Trophoblast cell (in vitro differentiated cells and primary cell): ENCODE measurements at regions not wholly inside any gene's neighbourhood (a gene's known extent, or its start where the extent isn't known, plus 50 kb on each side); places are given as distances from the start of the nearest gene placed in this dataset.

ENCODE experiments used
- DNase-seq, 2 donors: peaks; one replicate each; pipeline ENCODE4 v3.0.0-alpha.2; 2016
- H2AFZ ChIP-seq: 2 replicates; pipeline ENCODE4 v1.6.1; 2013; ENCODE audit warnings: low read length, moderate library complexity, mild to moderate bottlenecking; ENCODE audit not compliant: insufficient read depth, poor library complexity
- H2AK5ac ChIP-seq: 2 replicates; pipeline ENCODE4 v1.6.1; 2013; ENCODE audit warnings: mild to moderate bottlenecking, low read length
- H2BK120ac ChIP-seq: 2 replicates; pipeline ENCODE4 v1.6.1; 2013; ENCODE audit warnings: low read length, mild to moderate bottlenecking, moderate library complexity; ENCODE audit not compliant: insufficient read depth, poor library complexity
- H2BK12ac ChIP-seq: 2 replicates; pipeline ENCODE4 v1.6.1; 2013; ENCODE audit warnings: mild to moderate bottlenecking, low read length, moderate library complexity
- H2BK5ac ChIP-seq: 2 replicates; pipeline ENCODE4 v1.6.1; 2013; ENCODE audit warnings: low read length, low read depth, moderate library complexity, mild to moderate bottlenecking; ENCODE audit not compliant: poor library complexity
- H3K14ac ChIP-seq: 2 replicates; pipeline ENCODE4 v1.6.1; 2013; ENCODE audit warnings: mild to moderate bottlenecking, low read length
- H3K18ac ChIP-seq: 2 replicates; pipeline ENCODE4 v1.6.1; 2013; ENCODE audit warnings: mild to moderate bottlenecking, low read length
- H3K23ac ChIP-seq: 2 replicates; pipeline ENCODE4 v1.6.1; 2013; ENCODE audit warnings: low read length
- H3K27ac ChIP-seq: 2 replicates; pipeline ENCODE4 v1.5.1; 2013; ENCODE audit warnings: low read depth, mild to moderate bottlenecking, inconsistent platforms, low read length, moderate library complexity
- H3K27me3 ChIP-seq: 2 replicates; pipeline ENCODE4 v1.6.1; 2013; ENCODE audit warnings: inconsistent platforms, mild to moderate bottlenecking, low read length, moderate library complexity; ENCODE audit not compliant: insufficient read depth
- H3K36me3 ChIP-seq, 2 experiments: 1 replicate in 1 of 2; 2 replicates in 1 of 2; pipeline ENCODE4 v1.6.1; 2013; ENCODE audit warnings: low read length in 2 of 2, mild to moderate bottlenecking in 2 of 2, moderate library complexity in 1 of 2; ENCODE audit not compliant: insufficient read depth in 2 of 2, control insufficient read depth in 1 of 2
- H3K4ac ChIP-seq: 2 replicates; pipeline ENCODE4 v1.6.1; 2013; ENCODE audit warnings: low read depth, mild to moderate bottlenecking, low read length, moderate library complexity
- H3K4me1 ChIP-seq, 2 experiments: 1 replicate in 1 of 2; 2 replicates in 1 of 2; pipeline ENCODE4 v1.6.1; 2013; ENCODE audit warnings: low read length in 2 of 2, mild to moderate bottlenecking in 2 of 2, moderate library complexity in 1 of 2; ENCODE audit not compliant: insufficient read depth in 2 of 2, control insufficient read depth in 1 of 2
- H3K4me2 ChIP-seq: 2 replicates; pipeline ENCODE4 v1.6.1; 2013; ENCODE audit warnings: inconsistent platforms, mild to moderate bottlenecking, low read length, moderate library complexity
- H3K4me3 ChIP-seq: 2 replicates; pipeline ENCODE4 v1.5.1; 2013; ENCODE audit warnings: mild to moderate bottlenecking, low read depth, low read length, inconsistent platforms
- H3K79me1 ChIP-seq: one replicate; pipeline ENCODE4 v1.6.1; 2013; ENCODE audit warnings: low read length
- H3K79me2 ChIP-seq: 2 replicates; pipeline ENCODE4 v1.6.1; 2013; ENCODE audit warnings: low read length, mild to moderate bottlenecking; ENCODE audit not compliant: control insufficient read depth, insufficient read depth, poor library complexity
- H3K9ac ChIP-seq: 2 replicates; pipeline ENCODE4 v1.6.1; 2013; ENCODE audit warnings: mild to moderate bottlenecking, low read length
- H3K9me3 ChIP-seq: 2 replicates; pipeline ENCODE4 v1.6.1; 2013; ENCODE audit warnings: low read depth, mild to moderate bottlenecking, control low read depth, inconsistent platforms, low read length; ENCODE audit not compliant: insufficient read depth
- H4K12ac ChIP-seq: 2 replicates; pipeline ENCODE4 v1.6.1; 2013; ENCODE audit warnings: low read depth, mild to moderate bottlenecking, low read length, moderate library complexity
- H4K8ac ChIP-seq: 2 replicates; pipeline ENCODE4 v1.6.1; 2013; ENCODE audit warnings: low read depth, mild to moderate bottlenecking, low read length, moderate library complexity
- H4K91ac ChIP-seq: one replicate; pipeline ENCODE4 v1.6.1; 2013; ENCODE audit warnings: low read depth, mild to moderate bottlenecking, low read length, moderate library complexity
- WGBS: extraction: QIAGEN DNeasy Blood & Tissue Kit; methylation state at CpG from one replicate; pipeline ENCODE4 v1.1.7; 2013; ENCODE audit warnings: missing lambda C conversion rate; ENCODE audit not compliant: insufficient read length, insufficient coverage; ENCODE audit errors: extremely low coverage; 5-methylcytosine and 5-hydroxymethylcytosine counted together

DNA sequence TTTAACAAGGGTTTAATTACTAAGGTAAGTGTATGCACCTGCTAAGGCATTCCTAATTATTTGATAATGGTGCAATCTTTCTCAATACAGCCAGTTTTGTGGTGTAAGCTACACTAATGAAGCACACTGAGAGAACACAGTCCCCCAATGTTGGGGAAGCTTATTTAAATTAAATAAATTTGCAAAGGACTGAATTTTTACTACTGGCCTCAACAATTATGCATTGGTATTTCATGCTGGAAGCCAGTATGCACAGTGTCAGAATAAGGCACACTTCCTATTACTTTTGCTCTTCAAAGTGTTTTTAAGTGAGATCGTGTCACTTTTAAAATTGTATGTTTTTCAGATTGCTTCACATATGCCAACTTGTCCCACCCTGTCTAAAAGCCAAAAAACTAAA is 103.2 kb upstream of the ZNF521 start:
- H3K4me3 ChIP-seq: no peak overlapping the region
- no peak overlapping the region for H2AK5ac ChIP-seq
- no peak overlapping the region for H4K91ac ChIP-seq
- no peak overlapping the region for H3K9ac ChIP-seq
- peaks cover 2% of the 10 kb centered on the region for H3K9me3 ChIP-seq
- H3K14ac ChIP-seq: no peak overlapping the region
- no peak overlapping the region for H3K4me2 ChIP-seq
- H3K4me1 ChIP-seq: peaks cover 3% of the 10 kb centered on the region in 2 experiments
- no peaks in the 10 kb centered on the region for H3K79me2 ChIP-seq
- H3K27ac ChIP-seq: no peak overlapping the region
- H4K8ac ChIP-seq: no peak overlapping the region
- WGBS: no CpG with 5 or more reads among the region's 1 CpG
- no peak overlapping the region for H2AFZ ChIP-seq
- no peak overlapping the region for H2BK12ac ChIP-seq
- H3K27me3 ChIP-seq: no peaks in the 10 kb centered on the region
- H3K79me1 ChIP-seq: peaks cover 2% of the 10 kb centered on the region
- H2BK5ac ChIP-seq: no peak overlapping the region
- no peak for DNase-seq
- no peak overlapping the region for H3K4ac ChIP-seq
- no peak overlapping the region for H3K18ac ChIP-seq
- H3K36me3 ChIP-seq: no peaks in the 10 kb centered on the region
- no peak overlapping the region for H2BK120ac ChIP-seq
- H3K23ac ChIP-seq: no peak overlapping the region
- no peak overlapping the region for H4K12ac ChIP-seq

DNA sequence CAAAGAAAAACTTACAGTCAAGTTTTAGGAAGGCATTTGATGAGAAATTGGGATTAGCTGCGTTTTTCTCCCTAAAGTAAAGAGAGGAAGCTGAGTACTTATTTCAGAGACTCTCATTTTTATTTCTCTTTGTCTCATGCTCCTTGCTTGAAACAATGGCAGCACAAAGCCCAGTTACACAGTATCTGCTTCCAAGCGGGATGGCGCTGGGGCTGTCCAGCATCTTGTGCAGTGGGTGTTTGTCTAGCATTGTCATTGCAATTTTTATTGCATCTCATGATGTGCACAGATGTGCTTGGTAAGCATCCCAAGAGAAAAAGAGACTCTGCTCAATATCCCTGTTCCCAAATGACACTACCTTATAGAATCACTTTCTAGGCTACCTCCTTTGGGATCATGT is 102.8 kb upstream of the ZNF521 start:
- H4K8ac ChIP-seq: no peak overlapping the region
- H3K18ac ChIP-seq: no peak overlapping the region
- H2BK120ac ChIP-seq: peak overlapping the region; percentile 64
- DNase-seq: no peak
- no peak overlapping the region for H4K91ac ChIP-seq
- H2AK5ac ChIP-seq: no peak overlapping the region
- H3K23ac ChIP-seq: no peak overlapping the region
- no peaks in the 10 kb centered on the region for H3K27me3 ChIP-seq
- H3K4me2 ChIP-seq: no peak overlapping the region
- no peak overlapping the region for H3K4me3 ChIP-seq
- WGBS: no CpG with 5 or more reads among the region's 3 CpGs
- H3K4ac ChIP-seq: no peak overlapping the region
- H3K79me1 ChIP-seq: peaks cover 2% of the 10 kb centered on the region
- no peaks in the 10 kb centered on the region for H3K36me3 ChIP-seq
- H3K14ac ChIP-seq: no peak overlapping the region
- no peak overlapping the region for H3K27ac ChIP-seq
- H2BK12ac ChIP-seq: no peak overlapping the region
- peaks cover 2% of the 10 kb centered on the region for H3K9me3 ChIP-seq
- H3K4me1 ChIP-seq: peaks cover 3% of the 10 kb centered on the region in 2 experiments
- H3K79me2 ChIP-seq: no peaks in the 10 kb centered on the region
- H4K12ac ChIP-seq: no peak overlapping the region
- H2BK5ac ChIP-seq: no peak overlapping the region
- no peak overlapping the region for H2AFZ ChIP-seq
- no peak overlapping the region for H3K9ac ChIP-seq

GRCh38 chr18:25454270-25454659 is 102.3 kb upstream of the ZNF521 start:
- no peak overlapping the region for H2AK5ac ChIP-seq
- no CpG with 5 or more reads among the region's 4 CpGs for WGBS
- H4K12ac ChIP-seq: no peak overlapping the region
- H3K79me2 ChIP-seq: no peaks in the 10 kb centered on the region
- H2AFZ ChIP-seq: no peak overlapping the region
- H2BK5ac ChIP-seq: no peak overlapping the region
- H4K8ac ChIP-seq: no peak overlapping the region
- H2BK120ac ChIP-seq: no peak overlapping the region
- no peak overlapping the region for H3K27ac ChIP-seq
- peaks cover 2% of the 10 kb centered on the region for H3K9me3 ChIP-seq
- peaks cover 3% of the 10 kb centered on the region in 2 experiments for H3K4me1 ChIP-seq
- no peak overlapping the region for H3K14ac ChIP-seq
- no peak overlapping the region for H2BK12ac ChIP-seq
- DNase-seq: no peak
- H3K23ac ChIP-seq: no peak overlapping the region
- no peaks in the 10 kb centered on the region for H3K36me3 ChIP-seq
- H3K18ac ChIP-seq: no peak overlapping the region
- H3K27me3 ChIP-seq: no peaks in the 10 kb centered on the region
- no peak overlapping the region for H3K4me3 ChIP-seq
- H3K4me2 ChIP-seq: no peak overlapping the region
- H3K9ac ChIP-seq: no peak overlapping the region
- H3K4ac ChIP-seq: no peak overlapping the region
- H4K91ac ChIP-seq: no peak overlapping the region
- peaks cover 2% of the 10 kb centered on the region for H3K79me1 ChIP-seq

GRCh38 chr18:25453556-25454269 is 101.7 kb upstream of the ZNF521 start:
- H3K14ac ChIP-seq: no peak overlapping the region
- no peak overlapping the region for H2BK120ac ChIP-seq
- H3K4ac ChIP-seq: no peak overlapping the region
- no peak overlapping the region for H2BK5ac ChIP-seq
- no peak overlapping the region for H3K9ac ChIP-seq
- H3K79me1 ChIP-seq: peaks cover 2% of the 10 kb centered on the region
- no peak overlapping the region for H3K18ac ChIP-seq
- no peak overlapping the region for H4K12ac ChIP-seq
- no peak overlapping the region for H4K8ac ChIP-seq
- H2AFZ ChIP-seq: no peak overlapping the region
- no peak for DNase-seq
- no peak overlapping the region for H2AK5ac ChIP-seq
- WGBS: no CpG with 5 or more reads among the region's 7 CpGs
- peaks cover 3% of the 10 kb centered on the region in 2 experiments for H3K4me1 ChIP-seq
- no peak overlapping the region for H3K23ac ChIP-seq
- H3K4me3 ChIP-seq: no peak overlapping the region
- H3K27me3 ChIP-seq: no peaks in the 10 kb centered on the region
- H3K79me2 ChIP-seq: no peaks in the 10 kb centered on the region
- no peak overlapping the region for H3K4me2 ChIP-seq
- no peaks in the 10 kb centered on the region for H3K36me3 ChIP-seq
- no peak overlapping the region for H2BK12ac ChIP-seq
- H4K91ac ChIP-seq: no peak overlapping the region
- peaks cover 2% of the 10 kb centered on the region for H3K9me3 ChIP-seq
- no peak overlapping the region for H3K27ac ChIP-seq
